ENCODE measurements at regions not wholly inside any gene's neighbourhood (a gene's known extent, or its start where the extent isn't known, plus 50 kb on each side); places are given as distances from the start of the nearest gene placed in this dataset.

DNA sequence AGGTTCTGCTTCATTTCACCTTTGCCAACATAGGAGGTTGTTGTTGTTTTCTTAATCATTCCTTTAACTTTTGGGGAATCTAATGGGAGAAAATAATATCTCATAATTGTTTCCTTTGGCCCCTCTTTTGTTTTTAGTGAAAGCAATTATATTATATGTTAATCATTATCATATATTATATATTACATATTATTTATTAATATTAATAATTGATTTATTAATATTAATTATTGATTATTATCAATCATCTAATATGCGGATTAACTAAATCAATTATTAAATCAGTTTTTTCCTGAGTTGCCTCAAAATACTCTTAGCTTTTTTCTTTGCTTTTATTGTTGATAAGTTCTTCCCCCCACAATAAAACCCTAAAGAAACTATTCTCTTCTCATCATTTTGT lies 443.8 kb downstream of the GATA3 start:
- TF ChIP-seq, protein P1, sequence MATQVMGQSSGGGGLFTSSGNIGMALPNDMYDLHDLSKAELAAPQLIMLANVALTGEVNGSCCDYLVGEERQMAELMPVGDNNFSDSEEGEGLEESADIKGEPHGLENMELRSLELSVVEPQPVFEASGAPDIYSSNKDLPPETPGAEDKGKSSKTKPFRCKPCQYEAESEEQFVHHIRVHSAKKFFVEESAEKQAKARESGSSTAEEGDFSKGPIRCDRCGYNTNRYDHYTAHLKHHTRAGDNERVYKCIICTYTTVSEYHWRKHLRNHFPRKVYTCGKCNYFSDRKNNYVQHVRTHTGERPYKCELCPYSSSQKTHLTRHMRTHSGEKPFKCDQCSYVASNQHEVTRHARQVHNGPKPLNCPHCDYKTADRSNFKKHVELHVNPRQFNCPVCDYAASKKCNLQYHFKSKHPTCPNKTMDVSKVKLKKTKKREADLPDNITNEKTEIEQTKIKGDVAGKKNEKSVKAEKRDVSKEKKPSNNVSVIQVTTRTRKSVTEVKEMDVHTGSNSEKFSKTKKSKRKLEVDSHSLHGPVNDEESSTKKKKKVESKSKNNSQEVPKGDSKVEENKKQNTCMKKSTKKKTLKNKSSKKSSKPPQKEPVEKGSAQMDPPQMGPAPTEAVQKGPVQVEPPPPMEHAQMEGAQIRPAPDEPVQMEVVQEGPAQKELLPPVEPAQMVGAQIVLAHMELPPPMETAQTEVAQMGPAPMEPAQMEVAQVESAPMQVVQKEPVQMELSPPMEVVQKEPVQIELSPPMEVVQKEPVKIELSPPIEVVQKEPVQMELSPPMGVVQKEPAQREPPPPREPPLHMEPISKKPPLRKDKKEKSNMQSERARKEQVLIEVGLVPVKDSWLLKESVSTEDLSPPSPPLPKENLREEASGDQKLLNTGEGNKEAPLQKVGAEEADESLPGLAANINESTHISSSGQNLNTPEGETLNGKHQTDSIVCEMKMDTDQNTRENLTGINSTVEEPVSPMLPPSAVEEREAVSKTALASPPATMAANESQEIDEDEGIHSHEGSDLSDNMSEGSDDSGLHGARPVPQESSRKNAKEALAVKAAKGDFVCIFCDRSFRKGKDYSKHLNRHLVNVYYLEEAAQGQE (IDR thresholded peaks at IDR 0.05; ENCODE audit: insufficient replicate concordance, low read depth) = no peak
- TF ChIP-seq, protein P2, sequence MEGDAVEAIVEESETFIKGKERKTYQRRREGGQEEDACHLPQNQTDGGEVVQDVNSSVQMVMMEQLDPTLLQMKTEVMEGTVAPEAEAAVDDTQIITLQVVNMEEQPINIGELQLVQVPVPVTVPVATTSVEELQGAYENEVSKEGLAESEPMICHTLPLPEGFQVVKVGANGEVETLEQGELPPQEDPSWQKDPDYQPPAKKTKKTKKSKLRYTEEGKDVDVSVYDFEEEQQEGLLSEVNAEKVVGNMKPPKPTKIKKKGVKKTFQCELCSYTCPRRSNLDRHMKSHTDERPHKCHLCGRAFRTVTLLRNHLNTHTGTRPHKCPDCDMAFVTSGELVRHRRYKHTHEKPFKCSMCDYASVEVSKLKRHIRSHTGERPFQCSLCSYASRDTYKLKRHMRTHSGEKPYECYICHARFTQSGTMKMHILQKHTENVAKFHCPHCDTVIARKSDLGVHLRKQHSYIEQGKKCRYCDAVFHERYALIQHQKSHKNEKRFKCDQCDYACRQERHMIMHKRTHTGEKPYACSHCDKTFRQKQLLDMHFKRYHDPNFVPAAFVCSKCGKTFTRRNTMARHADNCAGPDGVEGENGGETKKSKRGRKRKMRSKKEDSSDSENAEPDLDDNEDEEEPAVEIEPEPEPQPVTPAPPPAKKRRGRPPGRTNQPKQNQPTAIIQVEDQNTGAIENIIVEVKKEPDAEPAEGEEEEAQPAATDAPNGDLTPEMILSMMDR (IDR thresholded peaks at IDR 0.05; ENCODE audit: insufficient read depth, low read length) = no peak

Data from HL-60 (cell line).